Parathyroid adenoma (tissue), 2 donors: ENCODE measurements at regions not wholly inside any gene's neighbourhood (a gene's known extent, or its start where the extent isn't known, plus 50 kb on each side); places are given as distances from the start of the nearest gene placed in this dataset.

Experiments
- H2AFZ ChIP-seq: fragments of 300-600 bp; sonication (generic); one replicate; pipeline ENCODE4 v1.7.0; 2017; ENCODE audit warnings: antibody characterized with exemption, mild to moderate bottlenecking
- H3K27ac ChIP-seq: fragments of 300-600 bp; sonication (generic); one replicate; pipeline ENCODE4 v1.7.0; 2017
- H3K27me3 ChIP-seq: fragments of 300-600 bp; sonication (generic); one replicate; pipeline ENCODE4 v1.7.0; 2017; ENCODE audit warnings: low read length; ENCODE audit not compliant: control insufficient read depth, insufficient read depth
- H3K36me3 ChIP-seq: fragments of 300-600 bp; sonication (generic); one replicate; pipeline ENCODE4 v1.7.0; 2017; ENCODE audit warnings: low read length; ENCODE audit not compliant: control insufficient read depth, insufficient read depth
- H3K4me1 ChIP-seq: fragments of 300-600 bp; sonication (generic); one replicate; pipeline ENCODE4 v1.7.0; 2017; ENCODE audit warnings: control low read depth
- H3K4me2 ChIP-seq: fragments of 300-600 bp; sonication (generic); one replicate; pipeline ENCODE4 v1.7.0; 2017; ENCODE audit warnings: low read length
- H3K4me3 ChIP-seq: fragments of 300-600 bp; sonication (generic); one replicate; pipeline ENCODE4 v1.7.0; 2017; ENCODE audit warnings: low read depth, low read length
- H3K79me2 ChIP-seq: fragments of 300-600 bp; sonication (generic); one replicate; pipeline ENCODE4 v1.7.0; 2017; ENCODE audit warnings: control low read depth
- H3K9ac ChIP-seq: fragments of 300-600 bp; sonication (generic); one replicate; pipeline ENCODE4 v1.7.0; 2017; ENCODE audit warnings: mild to moderate bottlenecking
- H3K9me3 ChIP-seq: fragments of 300-600 bp; sonication (generic); one replicate; pipeline ENCODE4 v1.7.0; 2017; ENCODE audit warnings: low read length; ENCODE audit not compliant: control insufficient read depth
- TF ChIP-seq, protein P1 (sequence below): fragments of 300-600 bp; sonication (generic); IDR thresholded peaks from one replicate; pipeline ENCODE4 v1.7.0; 2017; ENCODE audit warnings: antibody characterized with exemption, mild to moderate bottlenecking
- donor health status: primary hyperparathyroidism.

DNA sequence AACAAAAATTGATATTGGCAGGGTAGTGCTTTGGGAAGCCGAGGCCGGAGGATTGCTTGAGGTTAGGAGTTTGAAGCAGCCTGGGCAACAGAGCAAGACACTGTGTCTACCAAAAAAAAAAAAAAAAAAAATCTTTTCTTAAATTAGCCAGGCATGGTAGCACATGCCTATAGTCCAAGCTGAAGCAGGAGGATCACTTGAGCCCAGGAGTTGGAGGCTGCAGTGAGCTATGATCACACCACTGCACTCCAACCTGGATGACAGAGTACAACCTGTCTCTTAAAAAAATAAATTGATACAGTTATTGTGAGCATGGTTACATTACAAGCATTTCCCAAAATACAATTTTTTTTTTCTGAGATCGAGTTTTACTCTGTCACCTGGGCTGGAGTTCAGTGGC, 59.4 kb upstream of the SVIL start:
- Histone ChIP-seq H3K79me2 (peaks cover 31% of the 10 kb centered on the region), H3K36me3 (no peaks in the 10 kb centered on the region), H3K27ac (no peak overlapping the region), H3K9ac (no peak overlapping the region), H2AFZ (no peak overlapping the region), H3K27me3 (no peaks in the 10 kb centered on the region), H3K4me2 (no peak overlapping the region), H3K9me3 (no peaks in the 10 kb centered on the region), H3K4me3 (no peak overlapping the region), H3K4me1 (no peaks in the 10 kb centered on the region)
- TF ChIP-seq, protein P1, sequence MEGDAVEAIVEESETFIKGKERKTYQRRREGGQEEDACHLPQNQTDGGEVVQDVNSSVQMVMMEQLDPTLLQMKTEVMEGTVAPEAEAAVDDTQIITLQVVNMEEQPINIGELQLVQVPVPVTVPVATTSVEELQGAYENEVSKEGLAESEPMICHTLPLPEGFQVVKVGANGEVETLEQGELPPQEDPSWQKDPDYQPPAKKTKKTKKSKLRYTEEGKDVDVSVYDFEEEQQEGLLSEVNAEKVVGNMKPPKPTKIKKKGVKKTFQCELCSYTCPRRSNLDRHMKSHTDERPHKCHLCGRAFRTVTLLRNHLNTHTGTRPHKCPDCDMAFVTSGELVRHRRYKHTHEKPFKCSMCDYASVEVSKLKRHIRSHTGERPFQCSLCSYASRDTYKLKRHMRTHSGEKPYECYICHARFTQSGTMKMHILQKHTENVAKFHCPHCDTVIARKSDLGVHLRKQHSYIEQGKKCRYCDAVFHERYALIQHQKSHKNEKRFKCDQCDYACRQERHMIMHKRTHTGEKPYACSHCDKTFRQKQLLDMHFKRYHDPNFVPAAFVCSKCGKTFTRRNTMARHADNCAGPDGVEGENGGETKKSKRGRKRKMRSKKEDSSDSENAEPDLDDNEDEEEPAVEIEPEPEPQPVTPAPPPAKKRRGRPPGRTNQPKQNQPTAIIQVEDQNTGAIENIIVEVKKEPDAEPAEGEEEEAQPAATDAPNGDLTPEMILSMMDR: no peak

- H3K79me2 ChIP-seq: peaks cover 38% of the 10 kb centered on the region
- no peak overlapping the region for H3K9ac ChIP-seq
- H2AFZ ChIP-seq: no peak overlapping the region
- H3K36me3 ChIP-seq: no peaks in the 10 kb centered on the region
- no peaks in the 10 kb centered on the region for H3K9me3 ChIP-seq
- H3K4me2 ChIP-seq: no peak overlapping the region
- no peaks in the 10 kb centered on the region for H3K4me1 ChIP-seq
- no peaks in the 10 kb centered on the region for H3K27me3 ChIP-seq
- H3K4me3 ChIP-seq: no peak overlapping the region
- peak overlapping the region; percentile 61 for H3K27ac ChIP-seq
- TF ChIP-seq, protein P1: no peak
These were observed 57.4 kb upstream of the SVIL start for GRCh38 chr10:29692121-29692539.

- Histone ChIP-seq H3K27ac (peak overlapping the region; percentile 61), H3K79me2 (peaks cover 38% of the 10 kb centered on the region), H3K4me2 (no peak overlapping the region), H3K4me3 (no peak overlapping the region), H3K9me3 (no peaks in the 10 kb centered on the region), H3K9ac (no peak overlapping the region), H3K4me1 (no peaks in the 10 kb centered on the region), H3K36me3 (no peaks in the 10 kb centered on the region), H2AFZ (no peak overlapping the region), H3K27me3 (no peaks in the 10 kb centered on the region)
- TF ChIP-seq, protein P1: no peak
These were observed 56.8 kb upstream of the SVIL start for GRCh38 chr10:29691564-29692072.

DNA sequence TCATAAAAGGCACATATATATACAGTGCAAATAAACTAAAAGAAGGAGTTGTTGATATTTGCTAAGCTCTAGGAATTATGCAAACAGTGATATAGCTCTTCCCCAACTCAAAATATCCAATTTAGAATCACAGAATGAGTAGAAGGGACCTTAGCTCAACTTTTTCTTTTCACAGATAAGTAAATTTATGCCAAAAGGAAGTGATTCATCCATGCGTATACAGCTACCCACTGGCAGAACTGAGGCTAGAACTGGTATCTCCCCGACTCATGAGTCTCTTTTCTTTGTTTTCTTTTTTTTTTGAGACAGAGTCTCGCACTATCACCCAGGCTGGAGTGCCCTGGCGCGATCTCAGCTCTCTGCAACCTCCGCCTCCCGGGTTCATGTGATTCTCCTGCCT, 54.2 kb upstream of the SVIL start:
- TF ChIP-seq, protein P1: no peak
- H3K36me3 ChIP-seq: no peaks in the 10 kb centered on the region
- H3K9me3 ChIP-seq: no peaks in the 10 kb centered on the region
- no peak overlapping the region for H2AFZ ChIP-seq
- no peak overlapping the region for H3K4me2 ChIP-seq
- H3K27me3 ChIP-seq: no peaks in the 10 kb centered on the region
- peaks cover 37% of the 10 kb centered on the region for H3K79me2 ChIP-seq
- H3K4me1 ChIP-seq: no peaks in the 10 kb centered on the region
- H3K9ac ChIP-seq: no peak overlapping the region
- no peak overlapping the region for H3K27ac ChIP-seq
- H3K4me3 ChIP-seq: no peak overlapping the region

GRCh38 chr10:29688230-29688661, 53.5 kb upstream of the SVIL start:
- no peak overlapping the region for H3K4me2 ChIP-seq
- no peaks in the 10 kb centered on the region for H3K36me3 ChIP-seq
- H3K4me1 ChIP-seq: peaks cover under 1% of the 10 kb centered on the region
- H2AFZ ChIP-seq: no peak overlapping the region
- H3K27me3 ChIP-seq: no peaks in the 10 kb centered on the region
- no peak overlapping the region for H3K4me3 ChIP-seq
- no peak overlapping the region for H3K9ac ChIP-seq
- H3K79me2 ChIP-seq: peaks cover 40% of the 10 kb centered on the region
- H3K9me3 ChIP-seq: no peaks in the 10 kb centered on the region
- no peak overlapping the region for H3K27ac ChIP-seq
- TF ChIP-seq, protein P1: no peak
